ENCODE measurements at regions not wholly inside any gene's neighbourhood (a gene's known extent, or its start where the extent isn't known, plus 50 kb on each side); places are given as distances from the start of the nearest gene placed in this dataset.

DNA sequence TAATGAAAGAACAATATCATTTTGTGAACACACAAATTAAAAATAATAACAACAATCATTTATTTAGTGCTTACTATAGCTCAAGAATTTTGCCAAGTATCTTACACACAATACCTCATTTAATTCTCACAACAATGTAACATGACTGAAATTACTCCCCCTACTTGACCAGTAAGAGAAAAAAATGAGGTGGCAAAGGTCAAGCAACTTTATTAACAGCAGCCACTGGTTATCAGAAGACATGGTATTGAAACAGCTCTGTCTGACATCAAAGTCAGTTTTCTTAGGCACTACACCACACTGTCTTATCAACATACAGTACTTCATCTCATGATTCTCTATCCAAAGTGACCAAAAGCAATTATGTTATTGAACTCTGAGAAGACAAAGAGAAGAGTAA lies 389.4 kb downstream of the ZEB2 start:
- no peaks in the 10 kb centered on the region for H3K36me3 Mint-ChIP-seq (ENCODE audit: insufficient read depth, unreplicated experiment)
- H3K27me3 Mint-ChIP-seq (ENCODE audit: unreplicated experiment): no peaks in the 10 kb centered on the region
- peaks cover 9% of the 10 kb centered on the region for H3K4me1 Mint-ChIP-seq (ENCODE audit: low read depth, unreplicated experiment)
- no peak for DNase-seq
- no peaks in the 10 kb centered on the region for H3K9me3 Mint-ChIP-seq (ENCODE audit: low read depth, unreplicated experiment)
- CTCF ChIA-PET: no interaction called here
- no peak overlapping the region for H3K4me3 Mint-ChIP-seq (ENCODE audit: low read depth, unreplicated experiment)
- intact Hi-C loops (cut with micrococcal nuclease; ENCODE audit: unreplicated experiment): no loop called here
- no TSS peak for BruUV-seq (replicated peaks)
- no peak overlapping the region for H3K27ac Mint-ChIP-seq (ENCODE audit: unreplicated experiment)
- TF ChIP-seq CTCF (IDR thresholded peaks at IDR 0.05; ENCODE audit: unreplicated experiment): no peak

DNA sequence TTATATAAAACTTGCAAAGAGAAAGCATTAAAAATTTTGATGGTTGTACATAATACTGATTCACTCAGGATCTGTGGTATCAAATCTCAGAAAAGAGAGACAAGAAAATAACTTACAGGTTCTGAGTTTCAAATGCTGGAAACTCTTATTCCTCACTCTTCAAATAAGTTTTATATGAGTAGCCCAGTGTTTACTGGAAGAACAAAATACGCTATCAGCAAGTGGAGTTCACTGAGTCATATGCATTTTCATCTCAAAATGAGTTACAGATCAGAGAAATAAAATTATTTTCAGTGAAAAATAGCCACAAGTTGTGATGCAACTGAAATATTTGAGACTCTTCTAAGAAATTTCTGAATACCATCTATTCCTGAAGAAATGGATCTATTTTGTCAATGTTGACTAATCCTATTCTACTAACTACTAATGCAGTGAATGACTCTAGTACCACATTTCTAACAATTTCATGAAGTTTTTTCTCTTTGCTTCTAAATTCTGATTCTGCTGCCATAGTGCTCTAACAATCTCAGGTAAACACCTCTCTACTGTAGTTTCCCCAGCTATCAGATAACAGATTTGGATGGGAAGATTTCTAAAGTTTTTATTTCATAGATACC lies 391.7 kb downstream of the ZEB2 start:
- Mint-ChIP-seq H3K4me3 (ENCODE audit: low read depth, unreplicated experiment) (no peak overlapping the region), H3K4me1 (ENCODE audit: low read depth, unreplicated experiment) (peaks cover 9% of the 10 kb centered on the region), H3K27me3 (ENCODE audit: unreplicated experiment) (no peaks in the 10 kb centered on the region), H3K9me3 (ENCODE audit: low read depth, unreplicated experiment) (no peaks in the 10 kb centered on the region), H3K36me3 (ENCODE audit: insufficient read depth, unreplicated experiment) (no peaks in the 10 kb centered on the region), H3K27ac (ENCODE audit: unreplicated experiment) (no peak overlapping the region)
- BruUV-seq (replicated peaks): no TSS peak
- intact Hi-C loops (cut with micrococcal nuclease; ENCODE audit: unreplicated experiment): no loop called here
- DNase-seq: no peak
- CTCF ChIA-PET: no interaction called here
- no peak for TF ChIP-seq CTCF (IDR thresholded peaks at IDR 0.05; ENCODE audit: unreplicated experiment)

DNA sequence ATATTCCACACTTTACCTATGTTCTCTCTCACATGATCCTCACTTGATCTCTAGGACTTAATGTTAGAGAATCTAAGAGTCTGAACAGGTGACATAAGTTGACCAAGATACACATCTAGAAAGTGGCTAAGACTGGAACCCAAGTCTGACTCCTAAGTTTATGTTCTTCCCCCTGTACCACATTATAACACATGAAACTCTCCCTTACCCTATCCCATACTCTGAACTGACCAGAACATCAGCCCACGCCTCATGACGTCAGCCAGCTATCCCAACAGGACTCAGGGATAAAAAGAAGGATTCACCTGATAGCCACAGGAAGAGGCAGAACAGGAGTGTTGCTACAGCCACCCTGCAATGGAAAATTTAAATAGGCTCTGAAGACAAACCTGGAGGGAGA lies 392.2 kb downstream of the ZEB2 start:
- peaks cover 9% of the 10 kb centered on the region for H3K4me1 Mint-ChIP-seq (ENCODE audit: low read depth, unreplicated experiment)
- no peak overlapping the region for H3K27ac Mint-ChIP-seq (ENCODE audit: unreplicated experiment)
- H3K36me3 Mint-ChIP-seq (ENCODE audit: insufficient read depth, unreplicated experiment): no peaks in the 10 kb centered on the region
- CTCF ChIA-PET: no interaction called here
- no TSS peak for BruUV-seq (replicated peaks)
- TF ChIP-seq CTCF (IDR thresholded peaks at IDR 0.05; ENCODE audit: unreplicated experiment): no peak
- intact Hi-C loops (cut with micrococcal nuclease; ENCODE audit: unreplicated experiment): no loop called here
- no peak for DNase-seq
- no peak overlapping the region for H3K4me3 Mint-ChIP-seq (ENCODE audit: low read depth, unreplicated experiment)
- H3K27me3 Mint-ChIP-seq (ENCODE audit: unreplicated experiment): no peaks in the 10 kb centered on the region
- H3K9me3 Mint-ChIP-seq (ENCODE audit: low read depth, unreplicated experiment): no peaks in the 10 kb centered on the region

- H3K27ac Mint-ChIP-seq (ENCODE audit: unreplicated experiment): no peak overlapping the region
- no peaks in the 10 kb centered on the region for H3K36me3 Mint-ChIP-seq (ENCODE audit: insufficient read depth, unreplicated experiment)
- peaks cover 6% of the 10 kb centered on the region for H3K4me1 Mint-ChIP-seq (ENCODE audit: low read depth, unreplicated experiment)
- no peak for TF ChIP-seq CTCF (IDR thresholded peaks at IDR 0.05; ENCODE audit: unreplicated experiment)
- CTCF ChIA-PET: interaction anchor here (0.7 kb wide), 1 partner anchor 613 kb away, joined by 3 read pairs; no protein-coding TSS in a partner anchor
- no peaks in the 10 kb centered on the region for H3K27me3 Mint-ChIP-seq (ENCODE audit: unreplicated experiment)
- no peak overlapping the region for H3K4me3 Mint-ChIP-seq (ENCODE audit: low read depth, unreplicated experiment)
- no TSS peak for BruUV-seq (replicated peaks)
- no peaks in the 10 kb centered on the region for H3K9me3 Mint-ChIP-seq (ENCODE audit: low read depth, unreplicated experiment)
- DNase-seq: no peak
- intact Hi-C loops (cut with micrococcal nuclease; ENCODE audit: unreplicated experiment): no loop called here
These were observed 393.6 kb downstream of the ZEB2 start for GRCh38 chr2:144126302-144126701.
